ENCODE measurements at regions not wholly inside any gene's neighbourhood (a gene's known extent, or its start where the extent isn't known, plus 50 kb on each side); places are given as distances from the start of the nearest gene placed in this dataset.

GRCh38 chr3:140761076-140761639 lies 83.3 kb downstream of the TRIM42 start:
- ChIA-PET POLR2A (ENCODE audit: low non-redundant PET) (no interaction called here), CTCF (no interaction called here)
- DNase-seq (ENCODE audit: low spot score), result no peak
- H3K27ac ChIP-seq, result no peak overlapping the region
- no peak for TF ChIP-seq CTCF (conservative IDR thresholded peaks at IDR 0.05; ENCODE audit: low read depth)

- no peak for TF ChIP-seq CTCF (conservative IDR thresholded peaks at IDR 0.05; ENCODE audit: low read depth)
- no peak overlapping the region for H3K27ac ChIP-seq
- ChIA-PET CTCF (no interaction called here), POLR2A (ENCODE audit: low non-redundant PET) (no interaction called here)
- no peak for DNase-seq (ENCODE audit: low spot score)
Observed at GRCh38 chr3:140762746-140763145, 84.9 kb downstream of the TRIM42 start.

GRCh38 chr3:140763532-140763931 lies 85.7 kb downstream of the TRIM42 start:
- ChIA-PET CTCF (no interaction called here), POLR2A (ENCODE audit: low non-redundant PET) (no interaction called here)
- no peak for DNase-seq (ENCODE audit: low spot score)
- TF ChIP-seq CTCF (conservative IDR thresholded peaks at IDR 0.05; ENCODE audit: low read depth), result no peak
- no peak overlapping the region for H3K27ac ChIP-seq

GRCh38 chr3:140765246-140765645 lies 87.4 kb downstream of the TRIM42 start:
- no peak for DNase-seq (ENCODE audit: low spot score)
- no peak for TF ChIP-seq CTCF (conservative IDR thresholded peaks at IDR 0.05; ENCODE audit: low read depth)
- POLR2A ChIA-PET (ENCODE audit: low non-redundant PET), result no interaction called here
- CTCF ChIA-PET, result interaction anchor here (1.2 kb wide), 1 partner anchor 17 kb away, joined by 3 read pairs; no protein-coding TSS in a partner anchor
- H3K27ac ChIP-seq, result no peak overlapping the region

- CTCF ChIA-PET, result interaction anchor here (1.2 kb wide), 1 partner anchor 18 kb away, joined by 3 read pairs; no protein-coding TSS in a partner anchor
- no peak for DNase-seq (ENCODE audit: low spot score)
- H3K27ac ChIP-seq, result no peak overlapping the region
- no peak for TF ChIP-seq CTCF (conservative IDR thresholded peaks at IDR 0.05; ENCODE audit: low read depth)
- POLR2A ChIA-PET (ENCODE audit: low non-redundant PET), result no interaction called here
Observed at GRCh38 chr3:140766465-140766864, 88.6 kb downstream of the TRIM42 start.

GRCh38 chr3:140767566-140767965 lies 89.7 kb downstream of the TRIM42 start:
- no peak overlapping the region for H3K27ac ChIP-seq
- no peak for TF ChIP-seq CTCF (conservative IDR thresholded peaks at IDR 0.05; ENCODE audit: low read depth)
- no peak for DNase-seq (ENCODE audit: low spot score)
- ChIA-PET CTCF (no interaction called here), POLR2A (ENCODE audit: low non-redundant PET) (no interaction called here)

- POLR2A ChIA-PET (ENCODE audit: low non-redundant PET), result no interaction called here
- TF ChIP-seq CTCF (conservative IDR thresholded peaks at IDR 0.05; ENCODE audit: low read depth), result no peak
- H3K27ac ChIP-seq, result no peak overlapping the region
- CTCF ChIA-PET, result no interaction called here
- DNase-seq (ENCODE audit: low spot score), result no peak
Observed at GRCh38 chr3:140768941-140769340, 91.1 kb downstream of the TRIM42 start.

Data from RWPE1 (cell line).